Endothelial cell of umbilical vein (primary cell): ENCODE measurements at regions not wholly inside any gene's neighbourhood (a gene's known extent, or its start where the extent isn't known, plus 50 kb on each side); places are given as distances from the start of the nearest gene placed in this dataset.

Experiments
- BruUV-seq: library from RNA; stranded (reverse); fragments of 400-500 nt; replicated peaks from 2 replicates; lab custom pipeline; 2021; lab: Mats Ljungman, UMichigan
- CTCF ChIA-PET: fragments of 300-600, 350-600 bp; sonication (Branson Sonifier 250); formaldehyde crosslinking; loops from one replicate; lab custom pipeline; 2021; ENCODE audit warnings: antibody characterized with exemption, inconsistent platforms; lab: Charles Lee
- POLR2A ChIA-PET: fragments of 300-600, 350-600 bp; sonication (Branson Sonifier 250); formaldehyde crosslinking; loops from one replicate; lab custom pipeline; 2021; ENCODE audit warnings: antibody characterized with exemption, inconsistent platforms; lab: Charles Lee
- DNase-seq: peaks from one replicate; pipeline ENCODE4 v3.0.0-alpha.2; 2011; ENCODE audit warnings: low read depth, low spot score
- FAIRE-seq: peaks from 2 replicates; lab custom pipeline; 2011; peaks lifted over from hg19 to GRCh38; lab: Jason Lieb, UNC
- H2AFZ ChIP-seq: 2 replicates; pipeline ENCODE4 v1.6.0; 2012; ENCODE audit warnings: low read depth, low read length, control low read depth, inconsistent platforms
- H3K27ac ChIP-seq: 2 replicates; pipeline ENCODE4 v1.5.1; 2011; ENCODE audit warnings: low read depth, mild to moderate bottlenecking, control low read depth, low read length, moderate library complexity; ENCODE audit not compliant: insufficient read depth
- H3K27me3 ChIP-seq, 2 experiments: 2 replicates each; pipeline versions ENCODE4 v1.6.0 to v1.6.1; 2011; ENCODE audit warnings: low read length in 2 of 2, mixed read lengths in 1 of 2; ENCODE audit not compliant: control insufficient read depth in 2 of 2, insufficient read depth in 2 of 2
- H3K36me3 ChIP-seq, 2 experiments: 2 replicates in 1 of 2; 3 replicates in 1 of 2; pipeline ENCODE4 v1.5.1; 2011; ENCODE audit warnings: low read length in 2 of 2, mild to moderate bottlenecking in 1 of 2, moderate library complexity in 1 of 2; ENCODE audit not compliant: control insufficient read depth in 2 of 2, insufficient read depth in 2 of 2; ENCODE audit errors: extremely low read depth in 1 of 2
- H3K4me1 ChIP-seq: 3 replicates; pipeline ENCODE4 v1.5.1; 2011; ENCODE audit warnings: mild to moderate bottlenecking, low read length; ENCODE audit not compliant: control insufficient read depth, insufficient read depth; ENCODE audit errors: extremely low read depth
- H3K4me2 ChIP-seq: 2 replicates; pipeline ENCODE4 v1.6.1; 2011; ENCODE audit warnings: low read length, control low read depth, mixed read lengths; ENCODE audit not compliant: insufficient read depth
- H3K4me3 ChIP-seq, 3 experiments: fragments of 200-600 bp in 1 of 3; sonication (generic), shearing (Covaris generic) in 1 of 3; replicated peaks in 1 of 3; 2 replicates each; pipeline ENCODE4 v1.5.1; 2011 to 2016; ENCODE audit warnings: control low read depth in 3 of 3, low read length in 3 of 3, mild to moderate bottlenecking in 2 of 3, inconsistent platforms in 1 of 3, low read depth in 1 of 3, moderate library complexity in 1 of 3; ENCODE audit not compliant: insufficient read depth in 1 of 3
- H3K79me2 ChIP-seq: 2 replicates; pipeline ENCODE4 v1.6.0; 2012; ENCODE audit warnings: low read length, inconsistent platforms; ENCODE audit not compliant: control insufficient read depth, insufficient read depth
- H3K9ac ChIP-seq: replicated peaks from 2 replicates; pipeline ENCODE3; 2011; ENCODE audit warnings: low read length, control low read depth; ENCODE audit not compliant: insufficient read depth; ENCODE audit errors: extremely low read depth
- H3K9me1 ChIP-seq: replicated peaks from 3 replicates; pipeline ENCODE4 v1.6.0; 2011; ENCODE audit warnings: mild to moderate bottlenecking, low read length; ENCODE audit not compliant: control insufficient read depth, insufficient read depth; ENCODE audit errors: extremely low read depth
- H3K9me3 ChIP-seq: replicated peaks from 2 replicates; pipeline ENCODE4 v1.5.1; 2012; ENCODE audit warnings: low read length, inconsistent platforms; ENCODE audit not compliant: control insufficient read depth, insufficient read depth
- H4K20me1 ChIP-seq: replicated peaks from 2 replicates; pipeline ENCODE3; 2011; ENCODE audit warnings: mild to moderate bottlenecking, low read length; ENCODE audit not compliant: control insufficient read depth, insufficient read depth; ENCODE audit errors: extremely low read depth
- EZH2 ChIP-seq: IDR thresholded peaks from 2 replicates; pipeline ENCODE4 v1.6.1; 2012; ENCODE audit warnings: borderline replicate concordance, low read depth, mild to moderate bottlenecking, moderate library complexity, low read length, inconsistent platforms; ENCODE audit not compliant: severe bottlenecking
- FOS ChIP-seq: IDR thresholded peaks from 2 replicates; pipeline ENCODE4 v1.6.1; 2011; ENCODE audit warnings: mild to moderate bottlenecking, low read length, moderate library complexity, borderline replicate concordance; ENCODE audit not compliant: insufficient read depth
- GATA2 ChIP-seq: IDR thresholded peaks from 2 replicates; pipeline ENCODE4 v1.7.0; 2011; ENCODE audit warnings: low read depth, mild to moderate bottlenecking, moderate library complexity, mixed read lengths, low read length; ENCODE audit not compliant: insufficient read length, insufficient read depth
- JUN ChIP-seq: IDR thresholded peaks from 2 replicates; pipeline ENCODE4 v1.6.1; 2011; ENCODE audit warnings: borderline replicate concordance, low read depth; ENCODE audit not compliant: insufficient read length, insufficient read depth
- MYC ChIP-seq: IDR thresholded peaks from one replicate; pipeline ENCODE4 v1.6.1; 2011; ENCODE audit warnings: mild to moderate bottlenecking, low read depth, low read length
- POLR2A ChIP-seq: IDR thresholded peaks from 2 replicates; pipeline ENCODE4 v1.6.1; 2012; ENCODE audit warnings: low read depth, mild to moderate bottlenecking, control low read depth, low read length
- POLR2AphosphoS5 ChIP-seq: IDR thresholded peaks from 2 replicates; pipeline ENCODE4 v1.6.1; 2012; ENCODE audit warnings: low read depth, mild to moderate bottlenecking, control low read depth, low read length, moderate library complexity; ENCODE audit not compliant: insufficient read depth
- dilution Hi-C: fragments of 300-500 bp; cut with MboI; formaldehyde crosslinking; loops from one replicate; pipeline ENCODE4 v1.15.0; 2019; ENCODE audit warnings: low sequenced_read_pairs; ENCODE audit not compliant: extremely low pct_ligation_motif_present
- intact Hi-C: fragments of 100-400 bp; cut with micrococcal nuclease; formaldehyde crosslinking; loops from one replicate; pipeline ENCODE4 v1.10.0; 2022
- TF ChIP-seq, protein P1 (sequence below): IDR thresholded peaks from 2 replicates; pipeline ENCODE4 v1.6.1; 2011; ENCODE audit not compliant: insufficient read depth, insufficient read length
- TF ChIP-seq, protein P2 (sequence below), 2 donors: IDR thresholded peaks; 1 replicate in 1 of 2; 2 replicates in 1 of 2; pipeline ENCODE4 v1.5.1; 2011; ENCODE audit warnings: low read length in 2 of 2, mild to moderate bottlenecking in 2 of 2, moderate library complexity in 2 of 2, control low read depth in 1 of 2, inconsistent platforms in 1 of 2, low read depth in 1 of 2; ENCODE audit not compliant: insufficient read depth in 1 of 2; ENCODE audit errors: extremely low read depth in 1 of 2

DNA sequence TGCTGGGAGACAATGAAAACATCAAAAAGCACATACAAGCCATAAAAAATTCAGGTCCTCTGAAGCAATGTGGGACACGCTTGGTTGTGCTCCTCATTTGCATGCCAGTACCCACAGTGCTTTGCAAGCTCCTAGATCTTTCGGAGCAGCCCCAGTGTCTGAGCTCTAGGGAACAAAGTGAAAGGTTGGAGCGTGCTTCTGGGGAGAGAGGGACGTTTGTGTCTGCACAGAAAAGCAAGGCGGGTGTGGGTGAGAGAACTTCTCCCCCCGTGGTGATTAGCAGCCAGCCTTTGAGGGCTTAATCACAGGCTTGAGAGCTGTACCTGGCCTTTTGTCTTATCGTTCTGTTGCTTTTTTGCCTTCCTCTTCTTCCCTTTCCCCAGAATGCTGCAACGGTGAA, 76.7 kb upstream of the HABP2 start:
- H3K4me3 ChIP-seq = no peak overlapping the region
- no peak for FAIRE-seq

More for the DNA sequence above, 76.7 kb upstream of the HABP2 start:
- no peak overlapping the region for H3K9ac ChIP-seq
- H3K9me3 ChIP-seq = peaks cover 5% of the 10 kb centered on the region
- intact Hi-C loops (no loop called here), dilution Hi-C loops (no loop called here)
- H3K27ac ChIP-seq = no peak overlapping the region
- no peak for DNase-seq
- H3K36me3 ChIP-seq = no peaks in the 10 kb centered on the region
- no peaks in the 10 kb centered on the region for H3K79me2 ChIP-seq
- POLR2A ChIA-PET = no interaction called here
- no peaks in the 10 kb centered on the region for H3K27me3 ChIP-seq
- H3K4me1 ChIP-seq = no peaks in the 10 kb centered on the region
- H4K20me1 ChIP-seq = no peaks in the 10 kb centered on the region
- H2AFZ ChIP-seq = no peak overlapping the region
- BruUV-seq = no TSS peak
- H3K9me1 ChIP-seq = no peaks in the 10 kb centered on the region
- CTCF ChIA-PET = no interaction called here
- TF ChIP-seq MYC (no peak), EZH2 (no peak), POLR2A (no peak), FOS (no peak), JUN (no peak), POLR2AphosphoS5 (no peak), GATA2 (no peak)
- TF ChIP-seq, protein P1, sequence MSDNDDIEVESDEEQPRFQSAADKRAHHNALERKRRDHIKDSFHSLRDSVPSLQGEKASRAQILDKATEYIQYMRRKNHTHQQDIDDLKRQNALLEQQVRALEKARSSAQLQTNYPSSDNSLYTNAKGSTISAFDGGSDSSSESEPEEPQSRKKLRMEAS = no peak
- TF ChIP-seq, protein P2, sequence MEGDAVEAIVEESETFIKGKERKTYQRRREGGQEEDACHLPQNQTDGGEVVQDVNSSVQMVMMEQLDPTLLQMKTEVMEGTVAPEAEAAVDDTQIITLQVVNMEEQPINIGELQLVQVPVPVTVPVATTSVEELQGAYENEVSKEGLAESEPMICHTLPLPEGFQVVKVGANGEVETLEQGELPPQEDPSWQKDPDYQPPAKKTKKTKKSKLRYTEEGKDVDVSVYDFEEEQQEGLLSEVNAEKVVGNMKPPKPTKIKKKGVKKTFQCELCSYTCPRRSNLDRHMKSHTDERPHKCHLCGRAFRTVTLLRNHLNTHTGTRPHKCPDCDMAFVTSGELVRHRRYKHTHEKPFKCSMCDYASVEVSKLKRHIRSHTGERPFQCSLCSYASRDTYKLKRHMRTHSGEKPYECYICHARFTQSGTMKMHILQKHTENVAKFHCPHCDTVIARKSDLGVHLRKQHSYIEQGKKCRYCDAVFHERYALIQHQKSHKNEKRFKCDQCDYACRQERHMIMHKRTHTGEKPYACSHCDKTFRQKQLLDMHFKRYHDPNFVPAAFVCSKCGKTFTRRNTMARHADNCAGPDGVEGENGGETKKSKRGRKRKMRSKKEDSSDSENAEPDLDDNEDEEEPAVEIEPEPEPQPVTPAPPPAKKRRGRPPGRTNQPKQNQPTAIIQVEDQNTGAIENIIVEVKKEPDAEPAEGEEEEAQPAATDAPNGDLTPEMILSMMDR (IDR thresholded peaks at IDR 0.05; ENCODE audit: extremely low read depth in 1 of 2, insufficient read depth in 1 of 2, low read depth in 1 of 2, low read length in 2 of 2) = no peak
- no peak overlapping the region for H3K4me2 ChIP-seq
